Tibial artery (tissue), 4 donors: ENCODE measurements at regions not wholly inside any gene's neighbourhood (a gene's known extent, or its start where the extent isn't known, plus 50 kb on each side); places are given as distances from the start of the nearest gene placed in this dataset.

Source experiments
- DNase-seq, 2 donors: peaks; one replicate each; pipeline ENCODE4 v3.0.0-alpha.2; 2019
- H3K27ac ChIP-seq, 2 donors: fragments of 200-600 bp; sonication (generic) in 1 of 2; 1 replicate in 1 of 2; 2 replicates in 1 of 2; pipeline ENCODE4 v1.5.1; 2018 to 2019; ENCODE audit warnings: mild to moderate bottlenecking in 1 of 2
- H3K27me3 ChIP-seq, 2 donors: fragments of 200-600 bp; sonication (generic) in 1 of 2; one replicate each; pipeline versions ENCODE4 v1.5.1 to v1.6.0; 2016 to 2019
- H3K36me3 ChIP-seq, 3 donors: fragments of 200-600 bp; sonication (generic) in 2 of 3; one replicate each; pipeline ENCODE4 v1.5.1; 2016 to 2019; ENCODE audit warnings: mild to moderate bottlenecking in 2 of 3
- H3K4me1 ChIP-seq, 4 donors: fragments of 200-600 bp; sonication (generic) in 2 of 4; 1 replicate in 3 of 4; 2 replicates in 1 of 4; pipeline ENCODE4 v1.5.1; 2016 to 2019
- H3K4me3 ChIP-seq, 2 donors: fragments of 200-600 bp; sonication (generic) in 1 of 2; 1 replicate in 1 of 2; 2 replicates in 1 of 2; pipeline ENCODE4 v1.5.1; 2018 to 2019; ENCODE audit warnings: mild to moderate bottlenecking in 2 of 2
- H3K9me3 ChIP-seq, 3 donors: fragments of 200-600 bp; sonication (generic) in 1 of 3; one replicate each; pipeline ENCODE4 v1.5.1; 2016 to 2019
- CTCF ChIP-seq, 2 experiments: fragments of 200-600 bp in 1 of 2; fragments of 450-650 bp in 1 of 2; IDR thresholded peaks; one replicate each; pipeline ENCODE4 v1.5.1; 2017 to 2019; ENCODE audit warnings: antibody characterized with exemption in 2 of 2, mild to moderate bottlenecking in 1 of 2, moderate library complexity in 1 of 2
- intact Hi-C: fragments of 100-400 bp; cut with DNase I; formaldehyde crosslinking; loops from one replicate; pipeline ENCODE4 v1.15.0; 2023; ENCODE audit warnings: low total_unique reads

DNA sequence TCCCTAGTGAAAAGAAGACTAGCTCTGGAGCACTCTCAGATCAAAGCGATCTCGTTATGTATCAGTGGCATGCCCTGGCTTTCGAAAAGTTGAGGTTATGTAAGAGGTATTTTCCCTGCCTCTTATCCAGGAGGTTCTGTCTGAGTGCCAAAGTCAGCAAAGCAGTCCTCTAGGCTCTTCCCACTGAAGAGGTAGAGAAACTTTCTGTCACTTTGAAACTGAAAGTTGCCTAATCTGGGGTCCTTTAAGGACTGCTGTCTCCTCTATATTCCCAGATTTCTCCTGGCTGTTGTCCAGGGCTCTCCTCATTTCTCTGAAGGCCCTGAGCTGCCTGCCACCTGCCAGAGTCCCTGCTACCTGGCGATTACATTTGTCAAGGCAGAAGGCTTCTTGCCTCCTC is 96.3 kb downstream of the B3GNT2 start:
- DNase-seq: no peak
- no peak for TF ChIP-seq CTCF (IDR thresholded peaks at IDR 0.05)
- no peaks in the 10 kb centered on the region for H3K27me3 ChIP-seq
- intact Hi-C loops: no loop called here
- no peak overlapping the region for H3K4me3 ChIP-seq
- no peaks in the 10 kb centered on the region for H3K9me3 ChIP-seq
- peaks cover 0 to 32% (median 23%) of the 10 kb centered on the region in 4 donors for H3K4me1 ChIP-seq
- H3K36me3 ChIP-seq: no peaks in the 10 kb centered on the region
- peak overlapping the region in 1 of 2 donors; percentile 2 for H3K27ac ChIP-seq

GRCh38 chr2:62291517-62292137 is 95.7 kb downstream of the B3GNT2 start:
- peaks cover 0 to 32% (median 23%) of the 10 kb centered on the region in 4 donors for H3K4me1 ChIP-seq
- no peak for DNase-seq
- H3K4me3 ChIP-seq: no peak overlapping the region
- no peaks in the 10 kb centered on the region for H3K36me3 ChIP-seq
- no peaks in the 10 kb centered on the region for H3K27me3 ChIP-seq
- intact Hi-C loops: no loop called here
- no peak for TF ChIP-seq CTCF (IDR thresholded peaks at IDR 0.05)
- H3K9me3 ChIP-seq: no peaks in the 10 kb centered on the region
- no peak overlapping the region for H3K27ac ChIP-seq

GRCh38 chr2:62291052-62291451 is 95.1 kb downstream of the B3GNT2 start:
- Histone ChIP-seq H3K4me3 (no peak overlapping the region), H3K4me1 (peaks cover 0 to 32% (median 23%) of the 10 kb centered on the region in 4 donors), H3K27me3 (no peaks in the 10 kb centered on the region), H3K36me3 (no peaks in the 10 kb centered on the region), H3K9me3 (no peaks in the 10 kb centered on the region), H3K27ac (no peak overlapping the region)
- intact Hi-C loops: no loop called here
- no peak for DNase-seq
- no peak for TF ChIP-seq CTCF (IDR thresholded peaks at IDR 0.05)

DNA sequence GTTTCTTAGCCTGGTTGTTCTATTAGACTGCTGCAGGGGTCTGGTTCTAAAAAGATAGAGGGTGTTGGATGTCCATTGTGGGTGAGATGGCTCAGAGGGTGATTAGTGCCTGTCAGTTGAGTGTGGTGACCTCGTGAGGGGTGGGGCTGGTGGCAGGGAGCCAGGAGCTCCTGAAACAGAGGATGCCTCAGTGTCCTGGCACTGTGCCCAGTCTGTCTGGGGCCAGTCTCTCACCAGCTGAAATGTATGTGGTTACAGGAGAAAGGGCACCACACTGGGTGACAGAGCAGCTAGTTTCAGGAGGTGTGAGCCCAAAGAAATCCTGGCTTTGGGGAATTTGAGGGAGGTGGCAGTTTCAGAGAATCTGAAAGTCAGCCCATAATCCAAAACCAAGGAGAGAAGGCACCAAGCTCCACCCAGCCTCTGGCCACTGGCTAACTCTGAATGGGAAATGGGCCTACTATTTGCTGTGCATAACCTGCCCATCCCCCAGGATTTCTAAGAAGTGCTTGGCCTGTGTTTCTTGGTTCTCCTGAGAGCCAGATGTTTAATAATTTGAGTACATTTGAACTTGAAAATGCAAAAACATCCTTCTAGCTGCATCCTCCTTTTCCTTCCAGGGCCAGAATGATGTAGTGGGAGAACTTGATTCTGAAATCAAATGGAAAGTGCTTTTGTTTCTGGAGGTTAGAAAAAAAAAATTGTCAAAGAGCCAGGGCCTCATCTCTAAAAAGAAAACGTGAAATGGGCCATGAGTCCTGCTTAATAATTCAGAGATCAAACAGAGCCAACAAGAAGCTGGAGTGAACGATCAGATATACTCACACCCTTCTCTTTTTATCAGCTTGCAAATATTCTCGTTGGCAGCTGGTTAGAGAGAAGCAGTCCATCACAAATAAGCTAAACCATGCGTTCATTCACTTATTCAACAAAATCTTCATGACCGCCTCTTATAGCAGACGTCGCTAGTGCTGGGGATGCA is 92.3 kb downstream of the B3GNT2 start:
- H3K36me3 ChIP-seq: no peaks in the 10 kb centered on the region
- H3K4me3 ChIP-seq: no peak overlapping the region
- H3K4me1 ChIP-seq: peaks cover 0 to 20% (median 12%) of the 10 kb centered on the region in 4 donors
- H3K9me3 ChIP-seq: peaks cover 0 to 10% (median 5%) of the 10 kb centered on the region in 3 donors
- H3K27ac ChIP-seq: no peak overlapping the region
- H3K27me3 ChIP-seq: no peaks in the 10 kb centered on the region
- no peak for TF ChIP-seq CTCF (IDR thresholded peaks at IDR 0.05)
- intact Hi-C loops: no loop called here
- peak in 1 of 2 donors; percentile 43 for DNase-seq

DNA sequence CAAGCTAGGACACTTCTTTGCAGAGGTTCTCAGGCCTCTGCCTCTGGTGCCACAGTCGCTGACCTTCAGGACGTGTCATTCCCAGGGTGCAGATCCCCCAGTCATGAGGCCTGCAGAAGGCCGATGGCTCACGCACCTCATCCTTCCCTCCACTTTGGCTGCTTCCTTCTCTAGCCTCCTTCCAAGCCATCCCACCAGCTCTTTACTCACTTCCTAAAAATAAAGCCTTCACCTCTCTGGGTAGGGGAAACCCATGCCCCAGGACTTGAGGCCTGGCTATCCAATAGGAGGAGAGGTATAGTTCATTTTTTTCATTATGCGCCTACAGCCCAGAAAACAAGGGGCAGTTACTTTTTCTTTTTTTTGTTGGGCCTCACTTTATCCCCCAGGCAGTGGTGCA is 91.4 kb downstream of the B3GNT2 start:
- intact Hi-C loops: no loop called here
- no peak for DNase-seq
- TF ChIP-seq CTCF (IDR thresholded peaks at IDR 0.05): no peak
- Histone ChIP-seq H3K27me3 (no peaks in the 10 kb centered on the region), H3K4me3 (no peak overlapping the region), H3K36me3 (no peaks in the 10 kb centered on the region), H3K9me3 (peaks cover 0 to 10% (median 5%) of the 10 kb centered on the region in 3 donors), H3K27ac (no peak overlapping the region), H3K4me1 (peaks cover 0 to 11% (median 5%) of the 10 kb centered on the region in 4 donors)
